GM18867 (cell line): ENCODE measurements at regions not wholly inside any gene's neighbourhood (a gene's known extent, or its start where the extent isn't known, plus 50 kb on each side); places are given as distances from the start of the nearest gene placed in this dataset.
A peak's percentile ranks its signal among the peaks of the same experiment; 100 is the strongest.
"Not testable (repeated sequence)": the region's sequence is repeated elsewhere in the genome, so short reads cannot be mapped to it uniquely, and the experiment has no call there.

Experiments
- ATAC-seq: cut with Tn5 transposase; IDR thresholded peaks from one replicate; pipeline ENCODE4 v1.9.1; 2021; ENCODE audit warnings: mild to moderate bottlenecking, moderate library complexity; ENCODE audit not compliant: unreplicated experiment

DNA sequence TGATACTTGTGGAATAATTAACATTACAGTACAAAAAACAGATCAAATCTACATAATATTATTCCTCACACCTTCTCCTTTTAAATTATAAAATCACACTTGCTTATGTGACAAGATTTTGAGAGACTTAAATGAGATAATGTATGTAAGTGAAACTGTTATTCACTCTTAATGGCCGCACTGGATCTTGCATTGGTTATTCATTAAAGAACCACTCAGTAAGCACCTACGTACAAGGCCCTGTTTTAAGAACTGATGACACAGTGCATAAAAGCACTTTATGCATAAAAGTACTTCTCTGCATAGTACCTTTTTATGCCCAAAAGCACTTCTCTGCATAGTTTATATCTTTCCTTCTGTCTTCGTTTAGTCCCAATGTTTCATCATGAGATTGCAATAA is 172.1 kb downstream of the GOLGA6L6 start:
- no peak for ATAC-seq

GRCh38 chr15:20368974-20369373 is 172.6 kb downstream of the GOLGA6L6 start:
- ATAC-seq, result no peak

DNA sequence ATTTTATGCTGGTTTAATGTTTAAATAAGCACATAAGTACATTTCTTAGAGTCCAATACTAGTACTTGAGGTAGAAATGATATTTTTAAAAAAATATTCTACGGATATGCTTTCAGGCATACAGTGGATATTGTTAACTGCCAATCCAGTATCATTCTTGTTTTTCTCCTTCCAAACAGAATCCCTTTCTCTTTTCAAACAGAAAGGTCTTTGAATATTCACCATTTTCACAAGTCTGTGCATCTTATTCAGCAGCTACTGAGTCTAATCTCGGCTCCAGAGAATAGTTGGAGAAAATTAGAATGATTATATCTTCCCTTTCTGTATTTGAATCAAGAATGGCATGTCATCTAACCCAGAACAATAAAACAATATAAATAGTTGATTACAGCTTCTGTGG is 174.5 kb downstream of the GOLGA6L6 start:
- ATAC-seq, result no peak

DNA sequence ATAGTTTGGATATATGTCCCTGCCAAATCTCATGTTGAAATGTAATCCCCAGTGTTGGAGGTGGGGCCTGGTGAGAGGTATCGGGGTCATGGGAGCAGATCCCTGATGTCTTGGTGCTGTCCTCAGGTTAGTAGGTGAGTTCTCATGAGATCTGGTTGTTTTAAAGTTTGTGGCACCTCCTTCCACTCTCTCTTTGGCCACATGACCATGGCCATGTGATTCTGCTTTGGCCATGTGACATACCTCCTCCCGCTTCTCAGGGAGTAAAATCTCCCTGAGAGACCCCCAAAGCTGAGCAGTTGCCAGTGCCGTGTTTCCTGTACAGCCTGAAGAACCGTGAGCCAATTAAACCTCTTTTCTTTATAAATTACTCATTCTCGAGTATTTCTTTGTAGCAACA is 178.0 kb downstream of the GOLGA6L6 start:
- ATAC-seq, result not testable (repeated sequence)

- no peak for ATAC-seq
Measured at GRCh38 chr15:20361091-20361490, 180.5 kb downstream of the GOLGA6L6 start.

DNA sequence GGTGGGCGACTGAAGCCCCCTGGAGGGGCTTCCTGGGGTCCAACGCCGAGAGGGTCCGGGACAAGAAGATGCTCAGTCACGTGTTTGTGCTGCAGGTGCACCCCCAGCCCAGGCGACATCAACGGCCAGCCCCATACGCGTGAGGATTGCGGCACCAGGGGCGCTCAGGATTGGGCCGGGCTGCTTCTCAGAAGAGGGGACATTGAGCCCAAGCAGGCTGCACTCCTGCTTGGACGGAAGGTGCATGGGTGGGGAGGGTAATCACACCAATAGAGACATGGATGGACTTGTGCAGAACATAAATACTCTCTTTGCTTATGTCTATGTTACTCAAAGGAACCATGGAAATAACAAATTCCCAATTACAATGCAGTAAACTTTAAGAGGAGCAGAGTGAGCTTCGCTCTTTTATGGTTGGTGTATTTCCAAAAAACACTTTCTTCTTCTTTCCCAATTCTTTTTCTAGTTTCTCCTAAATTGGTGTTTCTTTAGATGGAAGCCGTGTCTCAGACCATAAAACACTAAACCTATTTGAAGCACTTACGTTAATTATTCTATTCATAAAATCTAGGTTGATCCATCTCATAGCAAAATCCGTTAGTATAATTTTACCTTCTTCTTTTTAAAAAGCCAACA is 182.7 kb downstream of the GOLGA6L6 start:
- no peak for ATAC-seq

DNA sequence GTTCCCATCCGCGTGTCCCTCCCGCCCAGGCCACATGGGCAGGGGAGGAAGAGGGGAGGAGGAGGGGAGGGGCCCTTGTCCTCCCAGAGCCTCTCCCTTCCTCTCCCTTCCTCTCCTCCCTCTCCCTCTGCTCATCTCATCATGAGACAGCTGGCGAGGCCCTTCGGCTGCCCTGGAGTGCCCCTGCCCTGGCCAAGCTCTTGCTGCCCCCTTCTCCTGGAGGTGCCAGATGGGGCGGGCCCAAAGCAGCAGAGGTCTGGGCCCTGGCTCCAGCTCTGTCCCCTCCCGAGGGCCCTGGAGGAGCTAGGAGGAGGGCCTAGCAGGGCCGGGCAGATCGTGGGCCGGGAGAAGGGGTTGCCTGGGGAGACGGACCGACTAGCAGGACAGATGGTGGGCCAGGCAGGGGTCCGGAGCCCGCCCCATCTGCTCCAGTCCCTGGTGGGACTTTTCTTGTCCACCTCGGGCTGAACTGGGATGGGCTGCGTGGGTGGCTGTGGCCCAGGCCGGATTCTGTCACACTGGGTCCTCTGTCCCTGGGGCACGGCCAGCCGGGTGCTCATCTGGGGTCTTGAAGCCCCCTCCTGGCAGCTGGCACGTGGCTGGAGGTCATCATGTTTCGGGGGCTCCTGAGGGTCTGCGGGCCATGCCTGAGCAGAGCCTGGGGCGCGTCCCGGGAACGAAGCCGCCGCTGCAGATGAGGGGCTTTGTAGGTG is 183.4 kb downstream of the GOLGA6L6 start:
- no peak for ATAC-seq

DNA sequence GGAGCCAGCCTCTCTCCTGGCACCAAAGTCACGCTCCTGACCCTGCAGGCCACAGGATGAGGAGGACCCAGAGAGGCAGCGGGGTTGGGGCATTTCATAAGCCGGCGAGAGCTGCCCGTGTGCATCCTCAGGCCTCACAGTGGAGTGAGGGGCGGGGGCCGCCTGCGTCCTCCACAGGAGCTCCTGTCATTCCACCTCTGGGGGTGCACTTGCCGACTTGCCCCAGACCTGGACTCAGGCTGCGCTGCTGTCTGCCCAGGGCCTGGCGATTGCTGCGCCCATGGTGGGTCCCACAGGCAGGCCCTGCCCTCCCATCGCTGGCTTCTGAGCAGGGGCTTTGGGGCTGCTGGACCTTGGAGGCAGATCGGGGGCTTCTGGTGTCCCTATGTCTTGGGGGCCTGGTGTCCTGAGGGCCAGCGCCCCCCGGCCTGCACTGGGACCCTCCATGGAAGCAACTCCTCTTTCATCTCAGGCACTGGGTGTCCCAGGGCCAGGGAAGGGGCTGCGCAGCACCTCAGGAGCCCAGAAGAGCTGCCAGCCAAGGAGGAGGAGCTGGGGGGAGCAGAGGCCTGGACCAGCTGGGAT is 184.0 kb downstream of the GOLGA6L6 start:
- ATAC-seq, result no peak

- ATAC-seq, result no peak
Measured at GRCh38 chr15:20356911-20357480, 184.6 kb downstream of the GOLGA6L6 start.

- peak; percentile 35 for ATAC-seq
Measured at GRCh38 chr15:20356444-20356910, 185.1 kb downstream of the GOLGA6L6 start.

- no peak for ATAC-seq
Measured at GRCh38 chr15:20355256-20355868, 186.2 kb downstream of the GOLGA6L6 start.

- not testable (repeated sequence) for ATAC-seq
Measured at GRCh38 chr15:20354884-20355223, 186.7 kb downstream of the GOLGA6L6 start.

- no peak for ATAC-seq
Measured at GRCh38 chr15:20353966-20354883, 187.4 kb downstream of the GOLGA6L6 start.

DNA sequence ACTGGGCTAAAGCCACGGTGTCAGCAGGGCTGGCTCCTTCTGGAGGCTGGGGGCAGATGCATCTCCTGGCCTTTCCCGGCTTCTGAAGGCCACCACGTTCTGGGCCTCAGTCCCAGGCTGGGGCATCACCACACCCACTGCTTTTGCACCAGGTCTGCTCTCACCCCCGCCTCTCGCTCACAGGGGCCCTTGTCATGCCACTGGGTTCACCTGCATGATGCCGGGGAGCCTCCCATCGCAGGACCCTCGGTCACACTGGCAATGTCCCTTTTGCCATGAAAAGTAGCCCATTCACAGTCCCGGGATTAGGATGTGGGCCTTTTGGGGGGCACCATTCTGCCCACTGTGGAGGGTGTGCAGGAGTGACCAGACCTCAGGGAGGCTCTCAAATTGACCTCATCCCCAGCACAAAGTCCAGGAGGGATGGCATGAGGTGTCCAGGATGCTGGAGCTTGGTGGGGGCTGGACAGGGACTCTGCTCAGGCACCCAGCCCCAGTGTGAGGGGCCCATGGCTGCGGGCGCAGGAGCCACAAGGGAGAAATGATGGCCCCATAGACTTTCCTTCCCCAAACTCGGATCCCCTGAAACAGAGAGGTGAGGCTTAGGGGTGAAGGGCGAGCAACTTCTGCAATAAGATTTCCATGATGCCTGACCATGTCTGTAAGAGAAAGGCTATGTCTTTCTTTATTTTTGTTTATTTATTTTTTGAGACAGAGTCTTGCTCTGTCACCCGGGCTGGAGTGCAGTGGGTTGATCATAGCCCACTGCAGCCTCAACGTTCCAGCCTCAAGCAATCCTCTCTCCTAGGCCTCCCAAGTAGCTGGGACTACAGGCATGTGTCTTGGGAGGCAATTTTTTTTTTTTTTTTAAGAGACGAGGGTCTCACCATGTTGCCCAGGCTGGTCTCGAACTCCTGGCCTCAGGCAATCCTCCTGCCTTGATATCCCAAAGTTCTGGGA is 189.1 kb downstream of the GOLGA6L6 start:
- no peak for ATAC-seq

DNA sequence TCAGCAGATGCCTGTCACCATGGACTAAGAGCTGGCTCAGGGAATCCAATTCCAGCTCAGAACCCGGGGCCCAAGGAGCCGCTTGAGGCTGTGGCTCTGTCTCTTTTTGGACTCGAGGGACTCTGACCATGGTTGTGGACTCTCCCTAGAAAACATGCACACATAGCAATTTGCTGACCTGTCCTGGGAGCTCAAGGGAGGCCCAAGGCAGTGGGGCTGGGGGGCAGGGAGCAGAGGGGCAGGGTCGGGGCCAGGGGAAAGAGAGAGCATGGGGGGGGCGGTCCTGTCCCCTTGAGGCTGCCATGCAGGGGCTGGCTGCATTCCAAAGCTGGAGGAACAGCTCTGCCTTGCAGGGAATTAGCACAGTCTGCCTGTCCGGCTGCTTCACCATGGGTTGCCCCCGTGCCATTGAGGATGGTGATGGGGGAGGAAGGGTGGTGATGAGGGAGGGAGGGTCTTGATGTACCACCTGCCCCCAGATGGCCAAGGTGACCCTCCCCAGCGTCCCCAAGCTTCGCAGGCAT is 190.1 kb downstream of the GOLGA6L6 start:
- no peak for ATAC-seq

DNA sequence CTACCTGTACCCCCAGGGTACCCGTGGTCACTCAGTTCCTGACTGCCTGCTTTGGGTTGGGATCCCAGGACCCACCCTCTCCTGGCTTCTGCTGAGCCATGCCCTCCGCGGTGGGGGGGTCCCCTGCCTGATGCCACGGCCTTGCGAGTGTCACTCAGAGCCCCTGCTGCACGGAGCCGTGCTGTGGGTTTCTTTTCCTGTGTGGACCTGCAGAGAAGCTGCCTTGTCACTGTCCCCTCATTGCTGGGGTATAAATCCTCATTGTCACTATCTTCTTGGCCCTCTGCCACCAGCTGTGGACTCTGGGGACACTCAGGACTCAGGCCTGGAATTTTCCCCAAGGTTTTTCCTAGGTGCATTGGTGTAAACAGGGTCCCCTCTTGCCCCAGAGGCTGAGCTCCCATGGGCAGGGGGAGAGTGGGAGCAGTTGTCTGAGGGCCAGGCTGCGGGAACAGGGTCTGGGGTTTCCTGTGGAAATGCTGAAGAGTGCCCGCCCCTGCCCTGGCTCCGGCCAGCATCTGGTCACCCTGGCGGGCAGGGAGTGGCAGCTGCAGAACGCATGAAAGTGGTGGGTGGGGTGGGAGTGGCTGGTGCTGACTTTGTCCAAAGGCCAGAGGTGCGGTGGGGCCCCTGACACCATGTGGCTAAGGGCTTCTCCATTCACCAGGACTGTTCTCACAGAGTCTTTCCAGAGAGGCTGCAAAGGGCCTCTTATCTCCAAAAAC is 191.7 kb downstream of the GOLGA6L6 start:
- ATAC-seq, result no peak

GRCh38 chr15:20348900-20349773 is 192.5 kb downstream of the GOLGA6L6 start:
- no peak for ATAC-seq
